ENCODE measurements at regions not wholly inside any gene's neighbourhood (a gene's known extent, or its start where the extent isn't known, plus 50 kb on each side); places are given as distances from the start of the nearest gene placed in this dataset.

DNA sequence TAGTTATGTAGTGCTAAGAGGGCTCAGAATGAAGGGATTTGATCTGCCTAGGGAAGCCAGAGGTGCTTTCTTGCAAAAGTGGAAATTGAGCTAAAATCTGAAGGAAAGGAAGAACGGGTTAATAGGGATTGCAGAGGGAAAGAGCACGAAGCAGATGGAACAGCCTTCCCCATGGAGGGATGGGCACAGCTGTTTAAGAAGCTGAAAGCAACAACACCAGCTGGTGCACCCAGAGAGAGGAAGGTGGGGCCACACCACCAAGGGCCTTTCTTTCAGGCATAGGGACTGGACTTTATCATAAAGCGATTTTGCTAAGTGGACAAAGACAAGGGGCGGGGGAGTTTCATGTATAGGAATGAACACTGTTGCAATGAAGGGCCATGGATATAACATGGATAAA lies 65.8 kb upstream of the SNRPB2 start:
- TF ChIP-seq, protein P1, sequence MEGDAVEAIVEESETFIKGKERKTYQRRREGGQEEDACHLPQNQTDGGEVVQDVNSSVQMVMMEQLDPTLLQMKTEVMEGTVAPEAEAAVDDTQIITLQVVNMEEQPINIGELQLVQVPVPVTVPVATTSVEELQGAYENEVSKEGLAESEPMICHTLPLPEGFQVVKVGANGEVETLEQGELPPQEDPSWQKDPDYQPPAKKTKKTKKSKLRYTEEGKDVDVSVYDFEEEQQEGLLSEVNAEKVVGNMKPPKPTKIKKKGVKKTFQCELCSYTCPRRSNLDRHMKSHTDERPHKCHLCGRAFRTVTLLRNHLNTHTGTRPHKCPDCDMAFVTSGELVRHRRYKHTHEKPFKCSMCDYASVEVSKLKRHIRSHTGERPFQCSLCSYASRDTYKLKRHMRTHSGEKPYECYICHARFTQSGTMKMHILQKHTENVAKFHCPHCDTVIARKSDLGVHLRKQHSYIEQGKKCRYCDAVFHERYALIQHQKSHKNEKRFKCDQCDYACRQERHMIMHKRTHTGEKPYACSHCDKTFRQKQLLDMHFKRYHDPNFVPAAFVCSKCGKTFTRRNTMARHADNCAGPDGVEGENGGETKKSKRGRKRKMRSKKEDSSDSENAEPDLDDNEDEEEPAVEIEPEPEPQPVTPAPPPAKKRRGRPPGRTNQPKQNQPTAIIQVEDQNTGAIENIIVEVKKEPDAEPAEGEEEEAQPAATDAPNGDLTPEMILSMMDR (conservative IDR thresholded peaks at IDR 0.05; ENCODE audit: low read depth, low read length) = no peak
- no peak for TF ChIP-seq EZH2 (IDR thresholded peaks at IDR 0.05; ENCODE audit: borderline replicate concordance, low read depth, low read length, poor library complexity, severe bottlenecking)
